T-helper 1 cell treated with Interleukin-12 subunit alpha and Interleukin-12 subunit beta and Interleukin-4 antibody, amounts not matched to agents 30 ng/mL and 1 ng/mL, for 36 hours (primary cell): ENCODE measurements at regions not wholly inside any gene's neighbourhood (a gene's known extent, or its start where the extent isn't known, plus 50 kb on each side); places are given as distances from the start of the nearest gene placed in this dataset.
"Not testable (repeated sequence)": the region's sequence is repeated elsewhere in the genome, so short reads cannot be mapped to it uniquely, and the experiment has no call there.

ENCODE experiments used
- intact Hi-C: fragments of 100-400 bp; cut with micrococcal nuclease; formaldehyde crosslinking; loops from one replicate; pipeline ENCODE4 v1.15.1; 2024

- intact Hi-C loops: no loop called here
Observed at GRCh38 chr15:56811586-56811985, 78.3 kb upstream of the ZNF280D start.

GRCh38 chr15:56808160-56808559, 74.9 kb upstream of the ZNF280D start:
- intact Hi-C loops: no loop called here

DNA sequence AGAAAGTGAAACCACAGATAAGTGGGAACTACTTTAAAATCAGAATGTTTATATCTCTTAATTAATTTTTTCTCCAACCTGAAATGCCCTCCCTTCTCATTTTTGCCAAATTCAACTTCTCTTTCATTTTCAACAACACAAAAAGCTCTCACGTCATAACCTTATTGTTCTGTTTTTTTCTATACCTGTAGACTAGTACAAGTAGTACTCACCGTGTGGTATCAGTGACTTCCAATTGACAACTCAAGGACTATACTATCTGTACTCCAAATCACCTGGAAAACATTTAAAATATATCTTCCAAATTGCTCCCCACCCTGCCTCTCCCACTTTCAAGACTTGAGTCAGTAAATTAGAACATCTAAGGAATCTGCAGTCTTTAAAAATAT, 72.8 kb upstream of the ZNF280D start:
- intact Hi-C loops: no loop called here

- intact Hi-C loops: no loop called here
Observed at GRCh38 chr15:56805466-56806147, 72.3 kb upstream of the ZNF280D start.

GRCh38 chr15:56804938-56805337, 71.6 kb upstream of the ZNF280D start:
- intact Hi-C loops: no loop called here

DNA sequence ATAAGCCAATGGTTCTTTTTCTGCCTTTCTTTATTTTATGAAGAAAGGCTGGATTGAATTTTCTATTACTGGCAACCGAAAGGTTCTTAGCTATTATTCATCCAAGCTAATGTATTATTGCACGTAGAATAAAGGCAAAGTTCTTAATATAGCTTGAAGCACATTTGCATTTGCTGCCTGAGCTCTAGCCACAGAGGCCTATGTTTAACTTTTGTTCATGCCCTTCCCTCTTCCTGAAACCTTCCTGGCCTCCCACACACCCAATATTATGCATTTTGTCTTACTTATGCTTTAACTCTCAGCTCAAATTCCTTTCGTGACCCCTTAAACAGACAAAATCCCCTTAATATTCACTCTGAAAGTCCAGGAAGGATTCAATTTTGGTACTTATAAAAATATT, 71.0 kb upstream of the ZNF280D start:
- intact Hi-C loops: no loop called here

DNA sequence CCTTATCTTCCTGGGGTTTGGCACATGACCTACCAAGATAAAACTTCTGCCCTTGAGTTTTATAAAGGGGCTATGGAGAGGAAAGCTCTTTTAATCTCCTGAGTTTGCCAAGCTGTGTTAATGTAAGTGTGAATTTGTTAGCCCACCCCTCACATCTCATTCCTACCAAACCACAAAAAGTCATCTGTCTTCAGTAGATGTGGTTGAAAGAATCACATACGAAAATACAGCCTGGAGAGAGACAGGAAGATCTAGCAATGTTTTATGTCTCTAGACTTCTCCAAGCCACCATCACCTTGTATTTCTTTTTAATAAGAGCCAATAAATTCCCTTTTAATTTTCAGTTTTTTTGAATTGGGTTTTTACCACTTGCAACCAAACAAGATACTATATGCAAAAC, 68.9 kb upstream of the ZNF280D start:
- intact Hi-C loops: no loop called here

DNA sequence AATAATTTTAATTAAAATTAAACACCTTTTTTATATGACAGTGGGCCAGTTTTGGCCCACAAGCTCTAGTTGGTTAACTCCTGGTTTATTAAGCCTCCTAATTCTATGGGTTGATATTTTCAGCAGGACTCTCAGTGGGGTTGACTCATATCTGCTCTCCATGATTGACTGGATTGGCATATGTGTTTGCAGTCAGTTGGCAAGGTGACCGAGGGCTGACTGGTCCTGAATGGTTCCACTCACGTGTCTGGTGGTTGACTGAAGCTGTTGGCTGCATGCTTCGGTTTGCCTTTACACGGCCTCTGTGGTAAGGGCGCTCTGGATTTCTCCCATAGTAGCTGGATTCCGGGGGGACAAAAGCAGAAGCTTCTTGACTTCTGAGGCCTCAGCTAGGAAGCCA, 65.3 kb upstream of the ZNF280D start:
- intact Hi-C loops: no loop called here

DNA sequence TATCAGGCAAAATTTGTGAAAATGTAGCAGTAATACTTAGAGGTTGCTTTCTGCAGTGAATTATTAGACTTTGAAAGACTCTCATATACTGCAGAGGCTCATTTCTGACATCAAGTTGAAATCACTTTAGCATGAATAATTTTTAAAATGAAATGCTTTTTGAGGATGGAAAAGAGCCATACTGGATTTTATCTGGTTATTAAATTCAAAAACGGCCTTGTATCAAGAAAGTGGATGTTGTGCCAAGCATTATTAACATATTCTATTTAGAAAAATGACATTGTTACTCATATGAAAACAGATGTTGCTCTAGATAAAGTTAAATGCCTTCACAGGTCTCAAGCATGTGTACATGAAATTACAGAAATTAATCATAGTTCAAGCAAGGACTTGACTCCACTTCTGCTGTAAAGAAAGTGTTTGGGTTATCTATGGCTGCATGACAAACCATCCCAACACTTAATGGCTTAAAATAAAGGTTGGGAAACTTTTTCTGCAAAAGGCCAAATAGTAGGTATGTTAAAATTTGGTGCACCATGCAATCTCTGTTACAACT, 64.5 kb upstream of the ZNF280D start:
- intact Hi-C loops: no loop called here

DNA sequence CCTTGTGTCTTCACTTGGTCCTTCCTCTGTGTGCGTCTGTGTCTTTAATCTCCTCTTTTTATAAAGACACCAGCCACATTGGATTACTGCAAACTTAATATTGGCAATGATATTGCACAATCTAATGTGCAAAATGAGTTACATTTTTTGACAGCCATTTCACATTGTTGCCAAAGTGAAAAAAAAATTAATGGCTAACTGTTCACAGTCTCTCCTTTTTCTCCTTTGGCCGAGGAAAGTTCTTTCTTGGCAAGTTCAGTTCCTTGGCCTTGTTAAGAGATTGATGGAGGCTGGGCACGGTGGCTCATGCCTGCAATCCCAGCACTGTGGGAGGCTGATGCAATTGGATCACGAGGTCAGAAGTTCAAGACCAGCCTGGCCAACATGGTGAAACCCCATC, 62.2 kb upstream of the ZNF280D start:
- intact Hi-C loops: no loop called here

DNA sequence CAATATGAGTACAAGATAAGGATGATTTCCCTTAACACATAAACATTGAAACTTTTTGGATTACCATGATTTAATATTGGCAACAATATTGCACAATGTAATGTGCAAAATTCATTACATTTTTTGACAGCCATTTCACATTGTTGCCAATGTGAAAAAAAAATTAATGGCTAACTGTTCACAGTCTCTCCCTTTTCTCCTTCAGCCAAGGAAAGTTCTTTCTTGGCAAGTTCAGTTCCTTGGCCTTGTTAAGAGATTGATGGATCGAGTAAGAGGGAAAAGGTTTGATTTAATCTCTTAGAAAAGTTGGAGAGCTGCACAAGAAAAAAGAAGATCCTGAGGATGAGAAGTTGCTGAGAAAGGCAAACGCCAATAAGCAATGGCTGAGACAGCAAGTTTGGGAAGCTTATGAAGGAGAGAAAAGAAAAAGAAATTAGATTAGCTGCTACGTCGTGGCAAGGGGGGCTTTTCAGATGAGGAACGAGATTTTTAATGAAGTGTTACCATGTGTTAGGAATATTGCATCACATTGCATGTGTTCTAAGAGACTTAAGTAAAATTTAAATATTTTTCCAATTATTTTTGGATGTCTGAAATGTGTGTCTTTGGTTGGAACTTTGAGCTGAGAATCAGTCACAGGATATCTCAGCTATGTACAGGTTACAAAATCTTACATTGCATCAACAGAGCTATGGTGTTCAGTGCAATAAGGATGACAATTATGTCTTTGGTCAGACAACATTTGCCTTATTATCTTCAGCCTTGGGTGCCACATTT, 61.4 kb upstream of the ZNF280D start:
- intact Hi-C loops: no loop called here

GRCh38 chr15:56794165-56794552, 60.9 kb upstream of the ZNF280D start:
- intact Hi-C loops: no loop called here

DNA sequence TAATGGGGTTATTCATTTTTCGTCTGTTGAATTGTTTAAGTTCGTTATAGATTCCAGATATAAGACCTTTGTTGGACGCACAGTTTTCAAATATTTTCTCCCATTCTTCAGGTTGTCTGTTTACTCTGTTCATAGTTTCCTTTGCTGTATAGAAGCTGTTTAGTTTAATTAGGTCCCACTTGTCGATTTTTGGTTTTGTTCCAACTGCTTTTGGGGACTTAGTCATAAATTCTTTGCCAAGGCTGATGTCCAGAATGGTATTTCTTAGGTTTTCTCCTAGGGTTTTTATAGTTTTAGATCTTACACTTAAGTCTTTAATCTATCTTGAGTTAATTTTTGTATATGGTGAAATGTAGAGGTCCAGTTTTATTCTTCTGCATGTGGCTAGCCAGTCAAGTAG, 58.9 kb upstream of the ZNF280D start:
- intact Hi-C loops: no loop called here

- intact Hi-C loops: not testable (repeated sequence)
Observed at GRCh38 chr15:56791521-56791920, 58.2 kb upstream of the ZNF280D start.

GRCh38 chr15:56788359-56788758, 55.0 kb upstream of the ZNF280D start:
- intact Hi-C loops: loop anchor here (10.0 kb wide), 1 partner anchor 544 kb away; the partner anchor contains the start of gene RFX7

DNA sequence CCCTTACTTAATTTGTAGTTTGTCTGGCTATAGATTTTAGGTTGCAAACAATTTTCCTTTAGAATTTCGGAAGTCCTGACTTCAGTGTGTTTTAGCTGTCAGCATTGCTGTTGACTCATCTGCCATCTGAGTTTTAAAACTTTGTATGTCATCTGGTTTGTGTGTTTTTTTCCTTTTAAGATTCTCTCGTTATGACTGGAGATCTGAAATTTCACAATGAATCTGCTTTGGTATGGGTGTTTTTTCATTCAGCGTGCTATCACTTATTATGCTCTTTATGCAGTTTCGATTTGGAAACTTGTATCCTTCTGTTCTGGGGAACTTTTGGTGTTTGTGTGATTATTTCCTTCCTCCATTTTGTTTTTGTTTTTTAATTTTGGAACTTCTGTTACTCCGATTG, 53.7 kb upstream of the ZNF280D start:
- intact Hi-C loops: loop anchor here (1.0 to 10.0 kb wide), 4 partner anchors 20 to 542 kb away; partner anchors contain the start of gene RFX7

- intact Hi-C loops: loop anchor here (10.0 kb wide), 1 partner anchor 539 kb away; the partner anchor contains the start of gene RFX7
Observed at GRCh38 chr15:56783857-56784661, 50.8 kb upstream of the ZNF280D start.

DNA sequence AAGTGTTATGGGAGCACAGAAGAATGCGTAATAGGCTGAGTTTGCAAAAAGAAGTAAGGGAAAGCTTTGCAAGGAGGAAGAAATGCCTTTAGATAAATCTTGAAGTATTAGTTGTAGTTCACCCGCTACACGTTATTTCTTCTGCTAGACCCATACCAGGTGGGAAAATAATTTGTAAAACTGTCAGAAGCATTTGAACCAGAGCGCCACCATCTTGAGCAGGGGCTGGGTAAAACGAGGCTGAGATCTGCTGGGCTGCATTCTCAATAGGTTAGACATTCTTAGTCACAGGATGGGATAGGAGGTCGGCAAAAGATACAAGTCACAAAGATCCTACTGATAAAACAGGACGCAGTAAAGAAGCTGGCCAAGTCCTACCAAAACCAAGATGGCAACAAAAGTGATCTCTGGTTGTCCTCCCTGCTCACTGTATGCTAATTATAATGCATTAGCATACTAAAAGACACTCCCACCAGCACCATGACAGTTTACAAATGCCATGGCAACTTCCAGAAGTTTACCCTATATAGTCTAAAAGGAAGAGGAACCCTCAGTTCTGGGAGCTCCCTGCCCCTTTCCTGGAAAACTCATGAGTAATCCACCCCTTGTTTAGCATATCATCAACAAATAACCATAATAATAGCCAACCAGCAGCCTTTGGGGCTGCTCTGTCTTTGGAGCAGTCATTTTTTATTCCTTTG, 50.0 kb upstream of the ZNF280D start:
- intact Hi-C loops: loop anchor here (10.0 kb wide), 1 partner anchor 539 kb away; the partner anchor contains the start of gene RFX7
